ENCODE measurements at regions not wholly inside any gene's neighbourhood (a gene's known extent, or its start where the extent isn't known, plus 50 kb on each side); places are given as distances from the start of the nearest gene placed in this dataset.

DNA sequence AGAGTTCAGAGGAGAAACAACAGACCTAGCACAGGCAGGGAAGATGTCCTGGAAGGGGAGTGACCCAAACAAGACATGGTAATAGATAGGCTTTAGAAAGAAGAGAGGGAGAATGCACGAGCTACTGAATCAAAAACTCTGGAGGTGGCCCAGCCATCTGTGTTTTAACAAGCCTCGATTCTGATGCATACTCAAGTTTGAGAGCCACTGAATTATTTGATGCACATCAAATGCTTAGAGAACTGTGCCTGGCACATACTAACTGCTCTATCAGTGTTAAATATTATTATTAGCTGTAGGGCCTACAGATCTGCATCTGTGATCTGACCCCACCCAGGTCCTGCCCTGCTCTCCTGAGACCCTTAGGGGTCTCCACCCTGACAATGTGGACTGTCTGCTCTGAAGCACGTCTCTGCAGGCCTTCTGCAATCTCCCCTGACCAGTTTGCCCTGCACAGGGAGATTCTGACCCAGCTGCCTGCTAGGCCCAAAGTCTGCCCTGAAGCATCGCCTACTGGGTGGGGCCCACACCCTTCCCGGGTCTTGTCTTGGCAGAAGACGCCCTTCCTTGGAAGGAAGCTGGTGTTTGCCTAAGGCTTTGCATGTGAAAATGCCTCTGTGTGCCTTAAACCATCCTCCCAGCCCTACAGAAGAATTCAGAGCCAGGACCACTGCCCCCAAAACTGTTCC, 201.5 kb upstream of the KLF3 start:
- no peaks in the 10 kb centered on the region for H3K36me3 ChIP-seq (replicated peaks; ENCODE audit: low read depth, low read length)
- H2AFZ ChIP-seq (ENCODE audit: low read depth, low read length): no peak overlapping the region
- no peaks in the 10 kb centered on the region for H4K20me1 ChIP-seq (ENCODE audit: insufficient read depth, low read length)
- H3K4me2 ChIP-seq (ENCODE audit: low read length): no peak overlapping the region
- H3K27ac ChIP-seq (ENCODE audit: low read length): no peak overlapping the region
- no peak overlapping the region for H3K4me3 ChIP-seq (ENCODE audit: low read length)
- H3K27me3 ChIP-seq (ENCODE audit: low read depth, low read length): 0 out of 2 replicates have a peak, but pooled peaks cover 8% of the 10 kb centered on the region
- H3K9ac ChIP-seq (ENCODE audit: low read length): no peak overlapping the region
- H3K79me2 ChIP-seq (ENCODE audit: low read length): no peaks in the 10 kb centered on the region
- no peaks in the 10 kb centered on the region; the same call in 1 of the 2 replicates for H3K9me3 ChIP-seq (ENCODE audit: insufficient read depth, low read length)
- TF ChIP-seq, protein P1, sequence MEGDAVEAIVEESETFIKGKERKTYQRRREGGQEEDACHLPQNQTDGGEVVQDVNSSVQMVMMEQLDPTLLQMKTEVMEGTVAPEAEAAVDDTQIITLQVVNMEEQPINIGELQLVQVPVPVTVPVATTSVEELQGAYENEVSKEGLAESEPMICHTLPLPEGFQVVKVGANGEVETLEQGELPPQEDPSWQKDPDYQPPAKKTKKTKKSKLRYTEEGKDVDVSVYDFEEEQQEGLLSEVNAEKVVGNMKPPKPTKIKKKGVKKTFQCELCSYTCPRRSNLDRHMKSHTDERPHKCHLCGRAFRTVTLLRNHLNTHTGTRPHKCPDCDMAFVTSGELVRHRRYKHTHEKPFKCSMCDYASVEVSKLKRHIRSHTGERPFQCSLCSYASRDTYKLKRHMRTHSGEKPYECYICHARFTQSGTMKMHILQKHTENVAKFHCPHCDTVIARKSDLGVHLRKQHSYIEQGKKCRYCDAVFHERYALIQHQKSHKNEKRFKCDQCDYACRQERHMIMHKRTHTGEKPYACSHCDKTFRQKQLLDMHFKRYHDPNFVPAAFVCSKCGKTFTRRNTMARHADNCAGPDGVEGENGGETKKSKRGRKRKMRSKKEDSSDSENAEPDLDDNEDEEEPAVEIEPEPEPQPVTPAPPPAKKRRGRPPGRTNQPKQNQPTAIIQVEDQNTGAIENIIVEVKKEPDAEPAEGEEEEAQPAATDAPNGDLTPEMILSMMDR (IDR thresholded peaks at IDR 0.05; ENCODE audit: low read depth, low read length): no peak
- no peak for TF ChIP-seq EZH2phosphoT487 (IDR thresholded peaks at IDR 0.05; ENCODE audit: low read depth)
- H3K4me1 ChIP-seq (ENCODE audit: low read length): 0 out of 2 replicates have a peak, but pooled peaks cover 5% of the 10 kb centered on the region

DNA sequence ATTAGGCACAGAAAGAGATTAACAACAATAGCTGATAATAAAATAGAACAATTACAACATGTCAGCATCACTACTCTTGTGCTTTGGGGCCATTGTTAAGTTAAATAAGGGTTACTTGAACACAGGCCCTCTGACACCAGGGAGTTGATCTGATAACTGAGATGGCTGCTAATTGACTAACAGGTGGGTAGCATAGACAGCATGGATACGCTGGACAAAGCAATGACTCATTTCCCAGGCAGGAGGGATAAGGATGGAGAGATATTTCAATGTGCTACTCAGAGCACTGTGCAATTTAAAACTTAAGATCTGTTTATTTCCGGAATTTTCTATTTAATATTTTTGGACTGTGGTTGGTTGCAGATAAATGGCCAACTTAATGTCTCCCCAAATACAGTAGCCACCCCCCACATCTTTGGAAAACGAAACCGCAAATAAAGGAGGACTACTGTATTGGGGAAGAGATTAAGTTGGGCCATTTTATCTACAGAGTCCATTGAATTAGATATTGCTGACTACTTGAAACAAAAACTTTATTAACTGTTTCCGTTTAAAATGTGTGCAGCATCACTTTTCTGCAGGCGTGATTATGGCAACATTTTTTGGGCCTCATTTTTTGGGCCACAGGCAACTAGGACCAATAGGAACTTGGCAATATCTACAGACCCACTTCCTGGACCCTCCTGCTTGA, 200.6 kb upstream of the KLF3 start:
- H4K20me1 ChIP-seq (ENCODE audit: insufficient read depth, low read length): no peaks in the 10 kb centered on the region
- H2AFZ ChIP-seq (ENCODE audit: low read depth, low read length): no peak overlapping the region
- H3K4me2 ChIP-seq (ENCODE audit: low read length): no peak overlapping the region
- 0 out of 2 replicates have a peak, but pooled peaks cover 5% of the 10 kb centered on the region for H3K4me1 ChIP-seq (ENCODE audit: low read length)
- 0 out of 2 replicates have a peak, but pooled peaks cover 7% of the 10 kb centered on the region for H3K27me3 ChIP-seq (ENCODE audit: low read depth, low read length)
- H3K79me2 ChIP-seq (ENCODE audit: low read length): no peaks in the 10 kb centered on the region
- no peaks in the 10 kb centered on the region; the same call in 1 of the 2 replicates for H3K9me3 ChIP-seq (ENCODE audit: insufficient read depth, low read length)
- H3K27ac ChIP-seq (ENCODE audit: low read length): no peak overlapping the region
- H3K4me3 ChIP-seq (ENCODE audit: low read length): no peak overlapping the region
- H3K36me3 ChIP-seq (replicated peaks; ENCODE audit: low read depth, low read length): no peaks in the 10 kb centered on the region
- H3K9ac ChIP-seq (ENCODE audit: low read length): no peak overlapping the region
- no peak for TF ChIP-seq EZH2phosphoT487 (IDR thresholded peaks at IDR 0.05; ENCODE audit: low read depth)
- TF ChIP-seq, protein P1 (IDR thresholded peaks at IDR 0.05; ENCODE audit: low read depth, low read length): no peak

DNA sequence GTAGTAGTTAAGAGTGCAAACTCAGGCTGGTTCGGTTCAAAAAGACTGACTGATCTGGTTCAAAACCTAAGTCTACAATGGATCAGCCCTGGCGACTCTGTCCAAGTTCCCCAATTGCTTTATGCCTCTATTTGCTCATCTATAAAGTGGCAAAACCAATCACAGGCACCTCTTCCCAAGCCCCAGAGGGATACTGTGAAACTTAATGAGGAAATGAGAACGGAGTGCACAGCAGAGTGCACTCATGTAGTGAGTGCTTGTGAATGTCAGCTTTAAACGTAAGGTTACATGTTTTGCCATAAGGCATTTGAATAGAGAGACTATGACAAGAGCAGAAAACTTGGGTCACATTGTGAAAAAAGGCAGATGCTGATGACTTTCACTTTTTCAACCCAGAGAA, 199.7 kb upstream of the KLF3 start:
- Histone ChIP-seq H3K9ac (ENCODE audit: low read length) (no peak overlapping the region), H3K4me3 (ENCODE audit: low read length) (no peak overlapping the region), H3K36me3 (replicated peaks; ENCODE audit: low read depth, low read length) (no peaks in the 10 kb centered on the region), H3K27me3 (ENCODE audit: low read depth, low read length) (no peaks in the 10 kb centered on the region), H3K4me2 (ENCODE audit: low read length) (no peak overlapping the region), H3K79me2 (ENCODE audit: low read length) (no peaks in the 10 kb centered on the region), H3K27ac (ENCODE audit: low read length) (no peak overlapping the region), H2AFZ (ENCODE audit: low read depth, low read length) (no peak overlapping the region), H4K20me1 (ENCODE audit: insufficient read depth, low read length) (no peaks in the 10 kb centered on the region), H3K4me1 (ENCODE audit: low read length) (0 out of 2 replicates have a peak, but pooled peaks cover 5% of the 10 kb centered on the region), H3K9me3 (ENCODE audit: insufficient read depth, low read length) (no peaks in the 10 kb centered on the region; the same call in 1 of the 2 replicates)
- TF ChIP-seq EZH2phosphoT487 (IDR thresholded peaks at IDR 0.05; ENCODE audit: low read depth): no peak
- TF ChIP-seq, protein P1 (IDR thresholded peaks at IDR 0.05; ENCODE audit: low read depth, low read length): no peak

DNA sequence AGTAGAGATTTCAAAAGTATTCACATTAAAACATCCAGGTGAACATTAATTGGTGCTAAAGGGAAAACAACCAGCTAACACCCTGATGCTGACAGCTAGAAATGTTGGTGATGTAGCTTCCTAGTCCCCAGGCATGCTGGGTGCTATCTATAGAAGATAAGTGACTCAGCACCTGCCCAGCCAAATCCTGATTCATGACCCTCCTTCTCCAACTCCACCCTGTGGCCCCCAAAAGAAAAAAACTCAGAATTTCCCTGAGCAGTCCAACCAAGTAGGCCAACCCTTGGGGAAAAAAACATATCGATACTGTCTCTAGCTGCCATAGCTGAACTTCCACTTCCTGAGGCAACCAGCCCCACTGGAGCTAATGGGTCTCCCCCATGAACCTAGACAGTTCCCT, 197.6 kb upstream of the KLF3 start:
- H3K4me1 ChIP-seq (ENCODE audit: low read length): 0 out of 2 replicates have a peak, but pooled peaks cover 5% of the 10 kb centered on the region
- peaks cover 4% of the 10 kb centered on the region; the same call in 1 of the 2 replicates for H3K27me3 ChIP-seq (ENCODE audit: low read depth, low read length)
- H3K27ac ChIP-seq (ENCODE audit: low read length): no peak overlapping the region
- no peaks in the 10 kb centered on the region for H3K36me3 ChIP-seq (replicated peaks; ENCODE audit: low read depth, low read length)
- peaks cover 2% of the 10 kb centered on the region; the same call in 1 of the 2 replicates for H3K9me3 ChIP-seq (ENCODE audit: insufficient read depth, low read length)
- H2AFZ ChIP-seq (ENCODE audit: low read depth, low read length): no peak overlapping the region
- H3K9ac ChIP-seq (ENCODE audit: low read length): no peak overlapping the region
- H3K4me3 ChIP-seq (ENCODE audit: low read length): no peak overlapping the region
- TF ChIP-seq, protein P1 (IDR thresholded peaks at IDR 0.05; ENCODE audit: low read depth, low read length): no peak
- no peak for TF ChIP-seq EZH2phosphoT487 (IDR thresholded peaks at IDR 0.05; ENCODE audit: low read depth)
- H4K20me1 ChIP-seq (ENCODE audit: insufficient read depth, low read length): no peaks in the 10 kb centered on the region
- H3K4me2 ChIP-seq (ENCODE audit: low read length): no peak overlapping the region
- no peaks in the 10 kb centered on the region for H3K79me2 ChIP-seq (ENCODE audit: low read length)
